Panc1 (cell line): ENCODE measurements at regions not wholly inside any gene's neighbourhood (a gene's known extent, or its start where the extent isn't known, plus 50 kb on each side); places are given as distances from the start of the nearest gene placed in this dataset.

Experiments used
- ATAC-seq: fragments of 200-7000 bp; cut with Tn5 transposase; 2 replicates; pipeline ENCODE4 v1.9.1; 2020; ENCODE audit warnings: mild to moderate bottlenecking, moderate library complexity
- BruUV-seq: library from RNA; stranded (reverse); fragments of 400-500 nt; replicated peaks from 2 replicates; lab custom pipeline; 2021; lab: Mats Ljungman, UMichigan
- CTCF ChIA-PET: fragments of 300-600 bp; sonication (Branson Sonifier 250); formaldehyde crosslinking; loops from one replicate; lab custom pipeline; 2022; ENCODE audit warnings: antibody characterized with exemption; lab: Charles Lee
- POLR2A ChIA-PET: fragments of 300-600 bp; sonication (Branson Sonifier 250); formaldehyde crosslinking; loops from one replicate; lab custom pipeline; 2022; ENCODE audit warnings: antibody characterized with exemption; lab: Charles Lee
- DNase-seq: peaks from one replicate; pipeline ENCODE4 v3.0.0-alpha.2; 2010; ENCODE audit warnings: low read depth, low spot score
- H3K27ac ChIP-seq: 2 replicates; pipeline ENCODE4 v1.5.1; 2011; ENCODE audit warnings: mild to moderate bottlenecking, low read length, inconsistent platforms
- H3K27me3 ChIP-seq: fragments of 200-500 bp; sonication (Bioruptor generic); 2 replicates; pipeline ENCODE4 v1.6.0; 2014; ENCODE audit warnings: low read length, inconsistent platforms; ENCODE audit not compliant: control insufficient read depth, insufficient read depth
- H3K36me3 ChIP-seq: fragments of 200-500 bp; sonication (Bioruptor generic); 2 replicates; pipeline ENCODE4 v1.5.1; 2014; ENCODE audit warnings: inconsistent platforms, mild to moderate bottlenecking, low read length, moderate library complexity; ENCODE audit not compliant: control insufficient read depth, insufficient read depth
- H3K4me1 ChIP-seq: 2 replicates; pipeline ENCODE4 v1.5.1; 2011; ENCODE audit warnings: inconsistent platforms, mild to moderate bottlenecking, low read length, moderate library complexity; ENCODE audit not compliant: control insufficient read depth, insufficient read depth
- H3K4me3 ChIP-seq, 2 experiments: 2 replicates each; pipeline ENCODE4 v1.5.1; 2011 to 2012; ENCODE audit warnings: low read depth in 2 of 2, low read length in 2 of 2, mild to moderate bottlenecking in 2 of 2, inconsistent platforms in 1 of 2, moderate library complexity in 1 of 2
- H3K9me3 ChIP-seq: fragments of 200-500 bp; sonication (Bioruptor generic); 2 replicates; pipeline ENCODE4 v1.5.1; 2014; ENCODE audit warnings: low read depth, mild to moderate bottlenecking, inconsistent platforms, low read length, moderate library complexity; ENCODE audit not compliant: control insufficient read depth, insufficient read depth
- POLR2AphosphoS5 ChIP-seq: IDR thresholded peaks from 2 replicates; pipeline ENCODE4 v1.6.1; 2012; ENCODE audit warnings: mild to moderate bottlenecking, low read depth, low read length, moderate library complexity
- SIN3A ChIP-seq: IDR thresholded peaks from 2 replicates; pipeline ENCODE4 v1.6.1; 2012; ENCODE audit warnings: low read depth, mild to moderate bottlenecking, low read length, moderate library complexity, borderline replicate concordance; ENCODE audit not compliant: insufficient read depth
- TCF7L2 ChIP-seq: IDR thresholded peaks from 2 replicates; pipeline ENCODE4 v1.6.1; 2011; ENCODE audit warnings: mild to moderate bottlenecking, low read depth, low read length, inconsistent platforms
- in situ Hi-C: cut with HindIII; loops from 2 replicates; pipeline ENCODE4 v1.10.0; 2016; ENCODE audit warnings: low sequenced_read_pairs, low pct_unique_long_range_greater_than_20kb
- intact Hi-C: fragments of 100-400 bp; cut with micrococcal nuclease; formaldehyde crosslinking; loops from one replicate; pipeline ENCODE4 v1.10.0; 2022; ENCODE audit not compliant: unreplicated experiment
- TF ChIP-seq, protein P1 (sequence below): fragments of 450-650 bp; IDR thresholded peaks from 2 replicates; pipeline ENCODE4 v1.5.1; 2017; ENCODE audit warnings: mild to moderate bottlenecking
- TF ChIP-seq, protein P2 (sequence below), 2 experiments: IDR thresholded peaks; 2 replicates each; pipeline ENCODE4 v1.6.1; 2011 to 2012; ENCODE audit warnings: low read depth in 2 of 2, control low read depth in 1 of 2, low read length in 1 of 2, mild to moderate bottlenecking in 1 of 2, moderate library complexity in 1 of 2; ENCODE audit not compliant: insufficient read depth in 1 of 2

DNA sequence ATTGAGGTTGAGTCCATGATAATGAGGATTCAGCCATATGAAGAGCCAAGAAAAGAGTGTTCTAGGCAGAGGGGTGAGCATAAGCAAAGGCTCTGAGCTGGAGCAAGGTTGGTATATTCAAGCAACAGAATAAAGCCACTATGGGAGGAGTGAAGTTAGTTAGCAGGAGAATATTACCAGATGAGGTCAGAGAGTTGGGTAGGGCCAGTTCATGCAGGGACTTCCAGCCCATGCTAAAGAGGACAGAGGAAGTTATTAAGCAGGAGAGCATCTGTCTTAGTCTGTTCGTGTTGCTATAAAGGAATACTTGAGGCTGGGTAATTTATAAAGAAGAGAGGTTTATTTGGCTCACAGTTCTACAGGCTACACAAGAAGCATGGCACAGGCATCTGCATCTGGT lies 57.1 kb upstream of the ATG10 start:
- BruUV-seq: no TSS peak
- DNase-seq (no peak), ATAC-seq (no peak)
- TF ChIP-seq, protein P1, sequence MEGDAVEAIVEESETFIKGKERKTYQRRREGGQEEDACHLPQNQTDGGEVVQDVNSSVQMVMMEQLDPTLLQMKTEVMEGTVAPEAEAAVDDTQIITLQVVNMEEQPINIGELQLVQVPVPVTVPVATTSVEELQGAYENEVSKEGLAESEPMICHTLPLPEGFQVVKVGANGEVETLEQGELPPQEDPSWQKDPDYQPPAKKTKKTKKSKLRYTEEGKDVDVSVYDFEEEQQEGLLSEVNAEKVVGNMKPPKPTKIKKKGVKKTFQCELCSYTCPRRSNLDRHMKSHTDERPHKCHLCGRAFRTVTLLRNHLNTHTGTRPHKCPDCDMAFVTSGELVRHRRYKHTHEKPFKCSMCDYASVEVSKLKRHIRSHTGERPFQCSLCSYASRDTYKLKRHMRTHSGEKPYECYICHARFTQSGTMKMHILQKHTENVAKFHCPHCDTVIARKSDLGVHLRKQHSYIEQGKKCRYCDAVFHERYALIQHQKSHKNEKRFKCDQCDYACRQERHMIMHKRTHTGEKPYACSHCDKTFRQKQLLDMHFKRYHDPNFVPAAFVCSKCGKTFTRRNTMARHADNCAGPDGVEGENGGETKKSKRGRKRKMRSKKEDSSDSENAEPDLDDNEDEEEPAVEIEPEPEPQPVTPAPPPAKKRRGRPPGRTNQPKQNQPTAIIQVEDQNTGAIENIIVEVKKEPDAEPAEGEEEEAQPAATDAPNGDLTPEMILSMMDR: no peak
- TF ChIP-seq POLR2AphosphoS5 (no peak), TCF7L2 (no peak), SIN3A (no peak)
- TF ChIP-seq, protein P2, sequence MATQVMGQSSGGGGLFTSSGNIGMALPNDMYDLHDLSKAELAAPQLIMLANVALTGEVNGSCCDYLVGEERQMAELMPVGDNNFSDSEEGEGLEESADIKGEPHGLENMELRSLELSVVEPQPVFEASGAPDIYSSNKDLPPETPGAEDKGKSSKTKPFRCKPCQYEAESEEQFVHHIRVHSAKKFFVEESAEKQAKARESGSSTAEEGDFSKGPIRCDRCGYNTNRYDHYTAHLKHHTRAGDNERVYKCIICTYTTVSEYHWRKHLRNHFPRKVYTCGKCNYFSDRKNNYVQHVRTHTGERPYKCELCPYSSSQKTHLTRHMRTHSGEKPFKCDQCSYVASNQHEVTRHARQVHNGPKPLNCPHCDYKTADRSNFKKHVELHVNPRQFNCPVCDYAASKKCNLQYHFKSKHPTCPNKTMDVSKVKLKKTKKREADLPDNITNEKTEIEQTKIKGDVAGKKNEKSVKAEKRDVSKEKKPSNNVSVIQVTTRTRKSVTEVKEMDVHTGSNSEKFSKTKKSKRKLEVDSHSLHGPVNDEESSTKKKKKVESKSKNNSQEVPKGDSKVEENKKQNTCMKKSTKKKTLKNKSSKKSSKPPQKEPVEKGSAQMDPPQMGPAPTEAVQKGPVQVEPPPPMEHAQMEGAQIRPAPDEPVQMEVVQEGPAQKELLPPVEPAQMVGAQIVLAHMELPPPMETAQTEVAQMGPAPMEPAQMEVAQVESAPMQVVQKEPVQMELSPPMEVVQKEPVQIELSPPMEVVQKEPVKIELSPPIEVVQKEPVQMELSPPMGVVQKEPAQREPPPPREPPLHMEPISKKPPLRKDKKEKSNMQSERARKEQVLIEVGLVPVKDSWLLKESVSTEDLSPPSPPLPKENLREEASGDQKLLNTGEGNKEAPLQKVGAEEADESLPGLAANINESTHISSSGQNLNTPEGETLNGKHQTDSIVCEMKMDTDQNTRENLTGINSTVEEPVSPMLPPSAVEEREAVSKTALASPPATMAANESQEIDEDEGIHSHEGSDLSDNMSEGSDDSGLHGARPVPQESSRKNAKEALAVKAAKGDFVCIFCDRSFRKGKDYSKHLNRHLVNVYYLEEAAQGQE (IDR thresholded peaks at IDR 0.05; ENCODE audit: insufficient read depth in 1 of 2, low read depth in 2 of 2, low read length in 1 of 2): no peak
- H3K27ac ChIP-seq: no peak overlapping the region
- no peaks in the 10 kb centered on the region for H3K4me1 ChIP-seq
- no peaks in the 10 kb centered on the region; the same call in 1 of the 2 replicates for H3K27me3 ChIP-seq
- intact Hi-C loops: no loop called here
- ChIA-PET POLR2A (no interaction called here), CTCF (no interaction called here)
- no peaks in the 10 kb centered on the region for H3K9me3 ChIP-seq
- no peaks in the 10 kb centered on the region for H3K36me3 ChIP-seq
- in situ Hi-C loops: no loop called here
- no peak overlapping the region for H3K4me3 ChIP-seq

DNA sequence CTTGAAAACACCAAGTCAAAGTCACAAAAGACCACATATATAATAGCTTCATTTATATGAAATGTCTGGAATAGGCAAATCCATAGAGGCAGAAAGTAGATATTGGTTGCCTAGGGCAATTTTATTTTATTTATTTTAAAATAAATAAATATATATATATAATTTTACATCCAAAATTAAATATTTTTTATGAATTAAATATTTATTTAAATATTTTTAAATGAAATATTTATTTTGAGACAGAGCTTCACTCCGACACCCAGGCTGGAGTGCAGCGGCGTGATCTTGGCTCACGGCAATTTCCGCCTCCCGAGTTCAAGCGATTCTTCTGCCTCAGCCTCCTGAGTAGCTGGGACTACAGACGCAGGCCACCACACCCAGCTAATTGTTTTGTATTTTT lies 58.9 kb upstream of the ATG10 start:
- Histone ChIP-seq H3K4me3 (no peak overlapping the region), H3K36me3 (no peaks in the 10 kb centered on the region), H3K27me3 (no peaks in the 10 kb centered on the region; the same call in 1 of the 2 replicates), H3K27ac (no peak overlapping the region), H3K4me1 (no peaks in the 10 kb centered on the region), H3K9me3 (no peaks in the 10 kb centered on the region)
- POLR2A ChIA-PET: no interaction called here
- CTCF ChIA-PET: no interaction called here
- TF ChIP-seq SIN3A (no peak), POLR2AphosphoS5 (no peak), TCF7L2 (no peak)
- TF ChIP-seq, protein P2 (IDR thresholded peaks at IDR 0.05; ENCODE audit: insufficient read depth in 1 of 2, low read depth in 2 of 2, low read length in 1 of 2): no peak
- TF ChIP-seq, protein P1: no peak
- intact Hi-C loops (no loop called here), in situ Hi-C loops (no loop called here)
- BruUV-seq: no TSS peak
- no peak for DNase-seq
- no peak for ATAC-seq
